HG03439 (cell line): ENCODE measurements at regions not wholly inside any gene's neighbourhood (a gene's known extent, or its start where the extent isn't known, plus 50 kb on each side); places are given as distances from the start of the nearest gene placed in this dataset.
A peak's percentile ranks its signal among the peaks of the same experiment; 100 is the strongest.

ENCODE experiments used
- ATAC-seq: cut with Tn5 transposase; IDR thresholded peaks from one replicate; pipeline ENCODE4 v1.9.1; 2021; ENCODE audit warnings: mild to moderate bottlenecking, moderate library complexity; ENCODE audit not compliant: unreplicated experiment

GRCh38 chr5:145708169-145708568, 127.0 kb downstream of the PRELID2 start:
- no peak for ATAC-seq

- no peak for ATAC-seq
These were observed 130.4 kb downstream of the PRELID2 start for GRCh38 chr5:145704724-145705123.

GRCh38 chr5:145703856-145704255, 131.3 kb downstream of the PRELID2 start:
- ATAC-seq = no peak

- ATAC-seq = no peak
These were observed 133.7 kb downstream of the PRELID2 start for GRCh38 chr5:145701404-145701803.

- no peak for ATAC-seq
These were observed 135.3 kb downstream of the PRELID2 start for GRCh38 chr5:145699846-145700245.

- ATAC-seq = no peak
These were observed 137.7 kb downstream of the PRELID2 start for GRCh38 chr5:145697251-145697990.

- no peak for ATAC-seq
These were observed 145.9 kb downstream of the PRELID2 start for GRCh38 chr5:145689235-145689634.

GRCh38 chr5:145687943-145688342, 147.2 kb downstream of the PRELID2 start:
- ATAC-seq = no peak

- ATAC-seq = no peak
These were observed 149.7 kb downstream of the PRELID2 start for GRCh38 chr5:145685417-145685816.

- no peak for ATAC-seq
These were observed 151.7 kb downstream of the PRELID2 start for GRCh38 chr5:145683431-145683830.

- no peak for ATAC-seq
These were observed 152.8 kb downstream of the PRELID2 start for GRCh38 chr5:145682197-145682899.

GRCh38 chr5:145681686-145682085, 153.5 kb downstream of the PRELID2 start:
- peak; percentile 98 for ATAC-seq

GRCh38 chr5:145681216-145681615, 153.9 kb downstream of the PRELID2 start:
- ATAC-seq = no peak

- no peak for ATAC-seq
These were observed 154.4 kb downstream of the PRELID2 start for GRCh38 chr5:145680767-145681166.

- ATAC-seq = no peak
These were observed 155.0 kb downstream of the PRELID2 start for GRCh38 chr5:145680169-145680568.

- ATAC-seq = no peak
These were observed 156.9 kb downstream of the PRELID2 start for GRCh38 chr5:145678255-145678654.

GRCh38 chr5:145673786-145674185, 161.4 kb downstream of the PRELID2 start:
- ATAC-seq = no peak

GRCh38 chr5:145668714-145669113, 166.4 kb downstream of the PRELID2 start:
- no peak for ATAC-seq

- no peak for ATAC-seq
These were observed 167.4 kb downstream of the PRELID2 start for GRCh38 chr5:145667742-145668141.

- ATAC-seq = no peak
These were observed 168.6 kb downstream of the PRELID2 start for GRCh38 chr5:145666591-145666990.

GRCh38 chr5:145661737-145662485, 173.2 kb downstream of the PRELID2 start:
- no peak for ATAC-seq
